ENCODE measurements at regions not wholly inside any gene's neighbourhood (a gene's known extent, or its start where the extent isn't known, plus 50 kb on each side); places are given as distances from the start of the nearest gene placed in this dataset.

GRCh38 chr12:18171571-18171970 is 81.6 kb upstream of the RERGL start:
- no peak for FAIRE-seq
- intact Hi-C loops (cut with DNase I): no loop called here

GRCh38 chr12:18168016-18168415 is 78.0 kb upstream of the RERGL start:
- FAIRE-seq: no peak
- 33 to 44% methylated on average over 3 of the region's 3 CpGs for WGBS, 2 donors
- H3K27ac ChIP-seq: no peak overlapping the region
- intact Hi-C loops (cut with DNase I): no loop called here
- peaks cover 0 to 5% (median 0%) of the 10 kb centered on the region in 3 donors for H3K4me1 ChIP-seq
- H3K9me3 ChIP-seq: no peaks in the 10 kb centered on the region
- H3K4me3 ChIP-seq: no peak overlapping the region
- no peak for DNase-seq
- no peaks in the 10 kb centered on the region for H3K36me3 ChIP-seq
- TF ChIP-seq CTCF (IDR thresholded peaks at IDR 0.05): no peak
- no peaks in the 10 kb centered on the region for H3K27me3 ChIP-seq
- ATAC-seq: no peak

More at GRCh38 chr12:18171571-18171970, 81.6 kb upstream of the RERGL start:
- no peaks in the 10 kb centered on the region for H3K9me3 ChIP-seq
- ATAC-seq: no peak
- DNase-seq: no peak
- H3K36me3 ChIP-seq: no peaks in the 10 kb centered on the region
- H3K27ac ChIP-seq: no peak overlapping the region
- TF ChIP-seq CTCF (IDR thresholded peaks at IDR 0.05): no peak
- H3K4me3 ChIP-seq: no peak overlapping the region
- WGBS, 2 donors: 68 to 70% methylated on average over 1 of the region's 1 CpG
- no peaks in the 10 kb centered on the region for H3K4me1 ChIP-seq
- no peaks in the 10 kb centered on the region for H3K27me3 ChIP-seq

- DNase-seq (no peak), ATAC-seq (no peak), FAIRE-seq (no peak)
- Histone ChIP-seq H3K4me3 (no peak overlapping the region), H3K27me3 (no peaks in the 10 kb centered on the region), H3K27ac (no peak overlapping the region), H3K9me3 (no peaks in the 10 kb centered on the region), H3K36me3 (no peaks in the 10 kb centered on the region), H3K4me1 (peaks cover 0 to 5% (median 0%) of the 10 kb centered on the region in 3 donors)
- no peak for TF ChIP-seq CTCF (IDR thresholded peaks at IDR 0.05)
- WGBS, 2 donors: 61 to 79% methylated on average over 2 of the region's 2 CpGs
- intact Hi-C loops (cut with DNase I): no loop called here
Measured at GRCh38 chr12:18165889-18166288, 75.9 kb upstream of the RERGL start.

GRCh38 chr12:18165422-18165871 is 75.5 kb upstream of the RERGL start:
- H3K27me3 ChIP-seq: no peaks in the 10 kb centered on the region
- TF ChIP-seq CTCF (IDR thresholded peaks at IDR 0.05): no peak
- H3K4me1 ChIP-seq: peaks cover 0 to 5% (median 0%) of the 10 kb centered on the region in 3 donors
- ATAC-seq: peak in 2 of 4 donors; percentile 45 to 52
- FAIRE-seq: no peak
- no peak overlapping the region for H3K4me3 ChIP-seq
- no peaks in the 10 kb centered on the region for H3K9me3 ChIP-seq
- H3K27ac ChIP-seq: no peak overlapping the region
- intact Hi-C loops (cut with DNase I): no loop called here
- no peak for DNase-seq
- 13 to 23% methylated on average over 2 of the region's 2 CpGs for WGBS, 2 donors
- H3K36me3 ChIP-seq: no peaks in the 10 kb centered on the region

- H3K27ac ChIP-seq: no peak overlapping the region
- peaks cover 0 to 4% (median 0%) of the 10 kb centered on the region in 3 donors for H3K4me1 ChIP-seq
- intact Hi-C loops (cut with DNase I): no loop called here
- no peak overlapping the region for H3K4me3 ChIP-seq
- DNase-seq: no peak
- no peaks in the 10 kb centered on the region for H3K9me3 ChIP-seq
- no peak for FAIRE-seq
- 49 to 63% methylated on average over 1 of the region's 1 CpG for WGBS, 2 donors
- H3K27me3 ChIP-seq: no peaks in the 10 kb centered on the region
- no peaks in the 10 kb centered on the region for H3K36me3 ChIP-seq
- no peak for ATAC-seq
- no peak for TF ChIP-seq CTCF (IDR thresholded peaks at IDR 0.05)
Measured at GRCh38 chr12:18160901-18161300, 70.9 kb upstream of the RERGL start.

Measured in pancreas (tissue), 10 donors.